Lower leg skin (tissue), 4 donors: ENCODE measurements at regions not wholly inside any gene's neighbourhood (a gene's known extent, or its start where the extent isn't known, plus 50 kb on each side); places are given as distances from the start of the nearest gene placed in this dataset.

Experiments
- DNase-seq, 2 donors: peaks; one replicate each; pipeline ENCODE4 v3.0.0-alpha.2; 2019; ENCODE audit warnings: low spot score in 2 of 2
- H3K4me3 ChIP-seq: fragments of 200-600 bp; sonication (generic); 2 replicates; pipeline ENCODE4 v1.5.1; 2017; ENCODE audit warnings: mild to moderate bottlenecking, low read depth; ENCODE audit not compliant: poor library complexity, severe bottlenecking
- CTCF ChIP-seq, 3 donors: fragments of 450-650 bp; IDR thresholded peaks; one replicate each; pipeline ENCODE4 v1.5.1; 2016; ENCODE audit warnings: antibody characterized with exemption in 3 of 3, mild to moderate bottlenecking in 3 of 3, moderate library complexity in 2 of 3
- POLR2A ChIP-seq, 2 donors: fragments of 450-650 bp; IDR thresholded peaks; one replicate each; pipeline ENCODE4 v1.6.1; 2016 to 2017; ENCODE audit warnings: antibody characterized with exemption in 2 of 2, mild to moderate bottlenecking in 1 of 2, moderate library complexity in 1 of 2
- WGBS, 2 donors: methylation state at CpG; one replicate each; pipeline ENCODE4 v1.1.5; 2018; 5-methylcytosine and 5-hydroxymethylcytosine counted together
- intact Hi-C: fragments of 100-400 bp; cut with DNase I; formaldehyde crosslinking; loops from one replicate; pipeline ENCODE4 v1.15.0; 2023; ENCODE audit warnings: low total_unique reads

GRCh38 chr3:72550582-72551262 lies 297.5 kb downstream of the SHQ1 start:
- WGBS, 2 donors = 92% methylated on average over 4 of the region's 4 CpGs
- DNase-seq = no peak
- TF ChIP-seq POLR2A (IDR thresholded peaks at IDR 0.05) (no peak), CTCF (IDR thresholded peaks at IDR 0.05) (no peak)
- intact Hi-C loops = no loop called here
- H3K4me3 ChIP-seq = no peak overlapping the region

- 85 to 89% methylated on average over 11 to 12 of the region's 12 CpGs for WGBS, 2 donors
- no peak for DNase-seq
- H3K4me3 ChIP-seq = no peak overlapping the region
- intact Hi-C loops = no loop called here
- TF ChIP-seq CTCF (IDR thresholded peaks at IDR 0.05) = no peak
- no peak for TF ChIP-seq POLR2A (IDR thresholded peaks at IDR 0.05)
Measured at GRCh38 chr3:72549761-72550581, 298.3 kb downstream of the SHQ1 start.

GRCh38 chr3:72548981-72549380 lies 299.3 kb downstream of the SHQ1 start:
- no peak overlapping the region for H3K4me3 ChIP-seq
- no peak for TF ChIP-seq CTCF (IDR thresholded peaks at IDR 0.05)
- intact Hi-C loops = no loop called here
- 76 to 77% methylated on average over 4 of the region's 4 CpGs for WGBS, 2 donors
- no peak for DNase-seq

GRCh38 chr3:72548461-72548860 lies 299.8 kb downstream of the SHQ1 start:
- no peak for DNase-seq
- TF ChIP-seq POLR2A (IDR thresholded peaks at IDR 0.05) (no peak), CTCF (IDR thresholded peaks at IDR 0.05) (no peak)
- H3K4me3 ChIP-seq = no peak overlapping the region
- intact Hi-C loops = no loop called here
- WGBS, 2 donors = 0% methylated on average over 1 of the region's 1 CpG

GRCh38 chr3:72547183-72547582 lies 301.1 kb downstream of the SHQ1 start:
- DNase-seq = no peak
- TF ChIP-seq CTCF (IDR thresholded peaks at IDR 0.05) (no peak), POLR2A (IDR thresholded peaks at IDR 0.05) (no peak)
- intact Hi-C loops = no loop called here
- WGBS, 2 donors = 90 to 95% methylated on average over 3 of the region's 3 CpGs
- no peak overlapping the region for H3K4me3 ChIP-seq
